Fibroblast of lung (primary cell): ENCODE measurements at regions not wholly inside any gene's neighbourhood (a gene's known extent, or its start where the extent isn't known, plus 50 kb on each side); places are given as distances from the start of the nearest gene placed in this dataset.

Source experiments
- DNase-seq, 2 donors: peaks; one replicate each; pipeline versions ENCODE4 v3.0.0 to v3.0.0-alpha.2; 2010; ENCODE audit warnings: low read depth in 2 of 2
- H2AFZ ChIP-seq: 2 replicates; pipeline ENCODE4 v1.5.1; 2012; ENCODE audit warnings: low read length, control low read depth, inconsistent platforms
- H3K27ac ChIP-seq: 2 replicates; pipeline ENCODE4 v1.5.1; 2011; ENCODE audit warnings: low read length, control low read depth; ENCODE audit not compliant: insufficient read depth
- H3K27me3 ChIP-seq: 2 replicates; pipeline ENCODE4 v1.5.1; 2011; ENCODE audit warnings: mild to moderate bottlenecking, low read length; ENCODE audit not compliant: control insufficient read depth, insufficient read depth
- H3K36me3 ChIP-seq: 2 replicates; pipeline ENCODE4 v1.5.1; 2011; ENCODE audit warnings: low read length; ENCODE audit not compliant: control insufficient read depth, insufficient read depth
- H3K4me1 ChIP-seq: 2 replicates; pipeline ENCODE4 v1.5.1; 2011; ENCODE audit warnings: low read length; ENCODE audit not compliant: control insufficient read depth, insufficient read depth; ENCODE audit errors: extremely low read depth
- H3K4me2 ChIP-seq: 2 replicates; pipeline ENCODE4 v1.5.1; 2011; ENCODE audit warnings: low read length, control low read depth; ENCODE audit not compliant: insufficient read depth; ENCODE audit errors: extremely low read depth
- H3K4me3 ChIP-seq, 4 experiments: fragments of 200-600 bp in 1 of 4; sonication (generic) in 1 of 4; replicated peaks in 1 of 4; 2 replicates each; pipeline ENCODE4 v1.5.1; 2011 to 2016; ENCODE audit warnings: low read length in 4 of 4, low read depth in 3 of 4, mild to moderate bottlenecking in 3 of 4, control low read depth in 2 of 4, inconsistent platforms in 1 of 4, mixed read lengths in 1 of 4; ENCODE audit not compliant: insufficient read depth in 1 of 4; ENCODE audit errors: control extremely low read depth in 1 of 4
- H3K79me2 ChIP-seq: 2 replicates; pipeline ENCODE4 v1.5.1; 2012; ENCODE audit warnings: mild to moderate bottlenecking, low read length, inconsistent platforms; ENCODE audit not compliant: control insufficient read depth, insufficient read depth
- H3K9ac ChIP-seq: 2 replicates; pipeline ENCODE4 v1.5.1; 2011; ENCODE audit warnings: mild to moderate bottlenecking, low read length, control low read depth; ENCODE audit not compliant: insufficient read depth
- H3K9me3 ChIP-seq: 2 replicates; pipeline ENCODE4 v1.5.1; 2012; ENCODE audit warnings: low read depth, low read length; ENCODE audit not compliant: control insufficient read depth, insufficient read depth
- H4K20me1 ChIP-seq: 2 replicates; pipeline ENCODE4 v1.5.1; 2011; ENCODE audit warnings: low read length; ENCODE audit not compliant: control insufficient read depth, insufficient read depth; ENCODE audit errors: extremely low read depth
- EZH2 ChIP-seq: IDR thresholded peaks from 2 replicates; pipeline ENCODE4 v1.5.1; 2012; ENCODE audit warnings: low read length, control low read depth, mild to moderate bottlenecking; ENCODE audit errors: missing control alignments
- TF ChIP-seq, protein P1 (sequence below), 2 donors: IDR thresholded peaks in 1 of 2; conservative IDR thresholded peaks in 1 of 2; 1 replicate in 1 of 2; 2 replicates in 1 of 2; pipeline ENCODE4 v1.5.1; 2011 to 2012; ENCODE audit warnings: low read length in 2 of 2, control low read depth in 1 of 2, inconsistent platforms in 1 of 2, low read depth in 1 of 2, mild to moderate bottlenecking in 1 of 2

GRCh38 chr6:155847711-155848110 is 392.1 kb upstream of the NOX3 start:
- no peaks in the 10 kb centered on the region for H3K79me2 ChIP-seq
- no peak for DNase-seq
- TF ChIP-seq, protein P1, sequence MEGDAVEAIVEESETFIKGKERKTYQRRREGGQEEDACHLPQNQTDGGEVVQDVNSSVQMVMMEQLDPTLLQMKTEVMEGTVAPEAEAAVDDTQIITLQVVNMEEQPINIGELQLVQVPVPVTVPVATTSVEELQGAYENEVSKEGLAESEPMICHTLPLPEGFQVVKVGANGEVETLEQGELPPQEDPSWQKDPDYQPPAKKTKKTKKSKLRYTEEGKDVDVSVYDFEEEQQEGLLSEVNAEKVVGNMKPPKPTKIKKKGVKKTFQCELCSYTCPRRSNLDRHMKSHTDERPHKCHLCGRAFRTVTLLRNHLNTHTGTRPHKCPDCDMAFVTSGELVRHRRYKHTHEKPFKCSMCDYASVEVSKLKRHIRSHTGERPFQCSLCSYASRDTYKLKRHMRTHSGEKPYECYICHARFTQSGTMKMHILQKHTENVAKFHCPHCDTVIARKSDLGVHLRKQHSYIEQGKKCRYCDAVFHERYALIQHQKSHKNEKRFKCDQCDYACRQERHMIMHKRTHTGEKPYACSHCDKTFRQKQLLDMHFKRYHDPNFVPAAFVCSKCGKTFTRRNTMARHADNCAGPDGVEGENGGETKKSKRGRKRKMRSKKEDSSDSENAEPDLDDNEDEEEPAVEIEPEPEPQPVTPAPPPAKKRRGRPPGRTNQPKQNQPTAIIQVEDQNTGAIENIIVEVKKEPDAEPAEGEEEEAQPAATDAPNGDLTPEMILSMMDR (conservative IDR thresholded peaks at IDR 0.05 in 1 of 2, IDR thresholded peaks at IDR 0.05 in 1 of 2; ENCODE audit: low read depth in 1 of 2, low read length in 2 of 2): no peak
- no peak for TF ChIP-seq EZH2
- no peak overlapping the region for H3K4me3 ChIP-seq
- H2AFZ ChIP-seq: no peak overlapping the region
- no peaks in the 10 kb centered on the region for H3K36me3 ChIP-seq
- no peaks in the 10 kb centered on the region for H3K4me1 ChIP-seq
- no peak overlapping the region for H3K27ac ChIP-seq
- H3K9ac ChIP-seq: no peak overlapping the region
- H3K9me3 ChIP-seq: no peaks in the 10 kb centered on the region
- H4K20me1 ChIP-seq: no peaks in the 10 kb centered on the region
- H3K27me3 ChIP-seq: no peaks in the 10 kb centered on the region
- H3K4me2 ChIP-seq: no peak overlapping the region

DNA sequence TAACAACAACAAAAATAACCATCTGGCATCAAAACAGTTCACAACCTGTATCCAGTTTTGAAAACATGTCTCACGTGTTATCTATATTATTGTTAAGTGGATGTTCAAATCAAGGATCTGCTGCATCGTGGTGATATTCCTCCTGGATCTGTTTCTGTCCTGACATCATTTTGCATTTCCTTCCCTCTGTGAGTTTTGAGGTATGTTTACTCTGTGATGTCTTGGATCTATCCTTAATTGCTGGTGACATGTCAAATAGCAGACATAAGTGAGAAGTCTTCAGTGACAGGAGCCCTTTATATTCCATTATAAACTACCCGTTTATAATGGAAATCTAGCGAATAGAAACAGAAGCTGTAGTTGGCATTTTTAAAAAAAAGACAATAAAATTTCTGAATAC is 381.8 kb upstream of the NOX3 start:
- no peak overlapping the region for H3K27ac ChIP-seq
- H3K9ac ChIP-seq: no peak overlapping the region
- no peaks in the 10 kb centered on the region for H3K27me3 ChIP-seq
- DNase-seq: no peak
- H4K20me1 ChIP-seq: no peaks in the 10 kb centered on the region
- H3K36me3 ChIP-seq: no peaks in the 10 kb centered on the region
- H3K4me3 ChIP-seq: no peak overlapping the region
- no peak overlapping the region for H2AFZ ChIP-seq
- H3K9me3 ChIP-seq: no peaks in the 10 kb centered on the region
- no peak overlapping the region for H3K4me2 ChIP-seq
- H3K4me1 ChIP-seq: no peaks in the 10 kb centered on the region
- no peak for TF ChIP-seq EZH2
- TF ChIP-seq, protein P1 (conservative IDR thresholded peaks at IDR 0.05 in 1 of 2, IDR thresholded peaks at IDR 0.05 in 1 of 2; ENCODE audit: low read depth in 1 of 2, low read length in 2 of 2): no peak
- H3K79me2 ChIP-seq: no peaks in the 10 kb centered on the region

DNA sequence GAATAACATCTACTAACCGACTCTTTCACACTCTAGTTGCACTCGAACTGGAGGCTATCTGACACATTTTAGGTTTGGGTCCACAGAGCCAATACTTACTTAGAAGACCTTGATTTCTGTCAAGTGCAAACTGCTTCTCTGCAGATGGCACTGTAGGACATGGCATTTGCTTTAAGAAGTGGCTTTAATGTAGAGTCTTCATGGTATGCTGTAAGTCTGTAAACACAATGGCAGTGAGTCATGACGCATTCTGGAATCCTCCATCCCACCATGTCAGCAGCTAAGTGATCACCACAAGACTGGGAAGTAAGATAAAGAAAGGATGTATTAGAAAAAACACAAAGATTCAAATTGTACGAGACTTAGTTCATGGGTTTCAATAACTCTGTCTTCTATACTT is 377.0 kb upstream of the NOX3 start:
- no peak overlapping the region for H3K9ac ChIP-seq
- no peaks in the 10 kb centered on the region for H3K4me1 ChIP-seq
- H3K79me2 ChIP-seq: no peaks in the 10 kb centered on the region
- TF ChIP-seq, protein P1 (conservative IDR thresholded peaks at IDR 0.05 in 1 of 2, IDR thresholded peaks at IDR 0.05 in 1 of 2; ENCODE audit: low read depth in 1 of 2, low read length in 2 of 2): peak in 1 of 2 donors; percentile 22
- no peak for TF ChIP-seq EZH2
- no peaks in the 10 kb centered on the region for H4K20me1 ChIP-seq
- no peak overlapping the region for H2AFZ ChIP-seq
- no peaks in the 10 kb centered on the region for H3K36me3 ChIP-seq
- no peak overlapping the region for H3K4me3 ChIP-seq
- no peaks in the 10 kb centered on the region for H3K9me3 ChIP-seq
- no peak overlapping the region for H3K4me2 ChIP-seq
- peak; percentile 76 to 79 for DNase-seq
- no peaks in the 10 kb centered on the region for H3K27me3 ChIP-seq
- no peak overlapping the region for H3K27ac ChIP-seq
